Urothelium cell line (cell line): ENCODE measurements at regions not wholly inside any gene's neighbourhood (a gene's known extent, or its start where the extent isn't known, plus 50 kb on each side); places are given as distances from the start of the nearest gene placed in this dataset.
A peak's percentile ranks its signal among the peaks of the same experiment; 100 is the strongest.
"Not testable (repeated sequence)": the region's sequence is repeated elsewhere in the genome, so short reads cannot be mapped to it uniquely, and the experiment has no call there.

Source experiments
- DNase-seq: peaks from one replicate; pipeline ENCODE4 v3.0.0; 2011; ENCODE audit warnings: low spot score, mixed read lengths
- FAIRE-seq: peaks from 2 replicates; lab custom pipeline; 2011; peaks lifted over from hg19 to GRCh38; lab: Jason Lieb, UNC

- FAIRE-seq, DNase-seq: not testable (repeated sequence)
These were observed 154.8 kb downstream of the SEC23IP start for GRCh38 chr10:120047373-120047772.

- no peak for FAIRE-seq
- no peak for DNase-seq
These were observed 155.4 kb downstream of the SEC23IP start for GRCh38 chr10:120047926-120048325.

GRCh38 chr10:120048391-120048790 lies 155.9 kb downstream of the SEC23IP start:
- FAIRE-seq (no peak), DNase-seq (no peak)

- DNase-seq (no peak), FAIRE-seq (no peak)
These were observed 159.1 kb downstream of the SEC23IP start for GRCh38 chr10:120051671-120052070.

GRCh38 chr10:120052964-120053702 lies 160.6 kb downstream of the SEC23IP start:
- DNase-seq (no peak), FAIRE-seq (no peak)

- FAIRE-seq, DNase-seq: not testable (repeated sequence)
These were observed 167.3 kb downstream of the SEC23IP start for GRCh38 chr10:120059790-120060189.

GRCh38 chr10:120067427-120067826 lies 174.9 kb downstream of the SEC23IP start:
- DNase-seq (no peak), FAIRE-seq (no peak)

- DNase-seq (no peak), FAIRE-seq (no peak)
These were observed 177.2 kb downstream of the SEC23IP start for GRCh38 chr10:120069700-120070099.

GRCh38 chr10:120075349-120075748 lies 182.8 kb downstream of the SEC23IP start:
- DNase-seq (no peak), FAIRE-seq (no peak)

GRCh38 chr10:120076996-120077706 lies 184.6 kb downstream of the SEC23IP start:
- no peak for FAIRE-seq
- no peak for DNase-seq

- FAIRE-seq, result no peak
- no peak for DNase-seq
These were observed 185.4 kb downstream of the SEC23IP start for GRCh38 chr10:120077707-120078492.

- DNase-seq (no peak), FAIRE-seq (no peak)
These were observed 192.7 kb downstream of the SEC23IP start for GRCh38 chr10:120085096-120085796.

- no peak for DNase-seq
- FAIRE-seq, result no peak
These were observed 193.5 kb downstream of the SEC23IP start for GRCh38 chr10:120086066-120086465.

- DNase-seq (no peak), FAIRE-seq (no peak)
These were observed 194.6 kb downstream of the SEC23IP start for GRCh38 chr10:120087109-120087508.

GRCh38 chr10:120095875-120096274 lies 203.3 kb downstream of the SEC23IP start:
- no peak for FAIRE-seq

GRCh38 chr10:120097766-120098165 lies 205.2 kb downstream of the SEC23IP start:
- DNase-seq (no peak), FAIRE-seq (no peak)

More at GRCh38 chr10:120095875-120096274, 203.3 kb downstream of the SEC23IP start:
- no peak for DNase-seq

- FAIRE-seq (no peak), DNase-seq (no peak)
These were observed 205.9 kb downstream of the SEC23IP start for GRCh38 chr10:120098232-120098930.

GRCh38 chr10:120103738-120104560 lies 211.4 kb downstream of the SEC23IP start:
- DNase-seq, result no peak
- FAIRE-seq, result peak; percentile 42

- DNase-seq (no peak), FAIRE-seq (no peak)
These were observed 212.5 kb downstream of the SEC23IP start for GRCh38 chr10:120105001-120105400.
